NCI-H526 (cell line): ENCODE measurements at regions not wholly inside any gene's neighbourhood (a gene's known extent, or its start where the extent isn't known, plus 50 kb on each side); places are given as distances from the start of the nearest gene placed in this dataset.
"Not testable (repeated sequence)": the region's sequence is repeated elsewhere in the genome, so short reads cannot be mapped to it uniquely, and the experiment has no call there.

ENCODE experiments used
- DNase-seq, 2 experiments: peaks; one replicate each; lab custom pipeline; 2025; lab: John Stamatoyannopoulos, UW

DNA sequence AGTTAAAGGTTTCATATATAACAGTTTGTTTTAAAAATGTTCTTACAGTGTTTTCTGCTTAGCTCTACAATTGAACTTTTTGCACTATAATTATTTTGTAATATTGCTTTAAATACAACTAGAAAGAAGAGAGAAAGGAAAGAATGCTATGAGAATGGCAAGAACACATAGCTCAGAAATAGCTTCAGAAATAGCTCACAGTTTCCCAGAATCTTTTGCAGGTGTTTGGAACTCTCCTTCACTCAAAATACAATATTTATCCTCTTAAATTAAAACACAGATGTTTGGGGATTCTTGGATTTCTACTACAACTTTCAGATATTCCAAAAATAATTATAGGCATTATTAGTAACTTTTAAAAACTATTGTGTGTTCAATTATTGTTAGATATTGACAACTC is 658.0 kb upstream of the DPPA4 start:
- DNase-seq = no peak

- not testable (repeated sequence) for DNase-seq
These were observed 664.6 kb upstream of the DPPA4 start for GRCh38 chr3:110001905-110002304.

DNA sequence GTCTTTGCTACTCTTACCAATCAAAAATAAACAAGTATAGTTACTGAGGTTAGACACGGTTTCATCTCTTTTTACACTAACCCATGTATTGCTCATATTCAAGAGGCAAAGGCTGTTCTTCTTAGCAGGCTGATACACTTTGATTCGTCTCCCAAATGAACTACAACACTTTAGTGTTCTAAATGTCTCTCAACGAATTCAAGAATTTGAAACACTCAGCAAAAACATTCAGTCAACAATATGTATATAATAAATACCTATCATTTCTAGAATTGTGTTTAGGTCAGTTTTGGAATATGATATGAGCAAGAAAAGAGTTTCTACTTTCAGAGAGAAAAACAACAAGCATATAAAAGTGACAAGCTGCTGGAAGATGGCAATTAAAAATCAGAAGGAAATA is 669.6 kb upstream of the DPPA4 start:
- DNase-seq = no peak

- DNase-seq = no peak
These were observed 678.1 kb upstream of the DPPA4 start for GRCh38 chr3:110015231-110015963.

DNA sequence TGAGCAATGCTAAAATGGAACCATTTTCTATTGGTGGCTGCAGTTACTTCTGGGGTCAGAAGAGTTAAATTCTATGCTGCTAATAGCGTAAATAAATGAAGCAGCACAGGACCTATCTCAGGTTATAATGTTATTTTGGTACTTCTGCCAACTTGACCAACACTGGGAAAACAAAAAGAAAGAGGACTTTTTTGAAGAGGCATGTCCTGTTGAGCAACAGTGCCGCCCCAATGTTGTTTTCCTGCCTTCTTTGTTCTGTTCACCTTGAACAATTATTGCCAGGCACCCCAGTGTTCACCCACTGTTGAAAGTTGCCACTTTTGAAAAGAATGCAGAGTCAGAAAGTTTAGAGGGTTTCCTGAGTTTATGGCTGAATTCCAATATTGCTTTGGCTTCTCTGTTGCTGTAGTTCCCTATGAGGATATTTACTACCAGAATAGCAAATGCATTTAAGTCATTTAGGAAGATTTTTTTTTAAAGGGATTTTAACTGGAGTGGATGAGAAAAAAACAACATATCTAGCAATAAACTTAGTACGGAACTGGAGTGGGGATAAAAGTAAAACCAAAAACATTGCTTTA is 679.0 kb upstream of the DPPA4 start:
- DNase-seq = no peak

- no peak for DNase-seq
These were observed 680.0 kb upstream of the DPPA4 start for GRCh38 chr3:110017304-110017703.

- DNase-seq = no peak
These were observed 684.3 kb upstream of the DPPA4 start for GRCh38 chr3:110021659-110022058.

GRCh38 chr3:110023022-110023421 is 685.7 kb upstream of the DPPA4 start:
- DNase-seq = not testable (repeated sequence)

GRCh38 chr3:110026421-110026820 is 689.1 kb upstream of the DPPA4 start:
- DNase-seq = no peak

DNA sequence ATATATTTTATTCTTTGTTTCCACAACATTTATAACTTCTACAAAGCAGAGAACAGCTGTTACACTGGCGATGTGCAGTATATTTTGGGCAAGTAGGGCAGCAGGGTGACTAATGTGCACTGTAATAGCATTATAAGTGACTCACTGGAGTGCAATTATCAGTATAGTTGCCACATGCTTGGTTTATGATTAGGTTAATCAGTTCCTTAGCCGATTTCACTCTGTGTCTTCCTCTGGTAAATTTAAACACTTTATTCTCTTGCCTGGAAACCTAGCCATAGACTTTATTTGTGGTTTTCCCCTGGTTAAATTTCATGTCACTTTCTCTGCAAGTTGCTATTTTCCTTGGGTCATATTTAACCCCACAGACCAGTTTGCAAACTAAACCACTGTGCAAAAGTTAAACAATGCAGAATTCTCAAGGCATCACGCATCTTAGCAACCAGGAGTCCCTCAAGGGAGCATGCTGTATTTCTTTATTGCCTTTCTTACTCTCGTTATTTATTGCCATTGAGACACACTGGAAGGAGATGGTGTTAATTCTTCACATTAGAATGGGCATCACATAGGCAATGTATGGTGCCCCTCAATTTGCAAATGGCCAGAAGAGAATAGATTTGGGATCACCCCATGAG is 690.2 kb upstream of the DPPA4 start:
- no peak for DNase-seq

- DNase-seq = no peak
These were observed 694.6 kb upstream of the DPPA4 start for GRCh38 chr3:110031975-110032374.

DNA sequence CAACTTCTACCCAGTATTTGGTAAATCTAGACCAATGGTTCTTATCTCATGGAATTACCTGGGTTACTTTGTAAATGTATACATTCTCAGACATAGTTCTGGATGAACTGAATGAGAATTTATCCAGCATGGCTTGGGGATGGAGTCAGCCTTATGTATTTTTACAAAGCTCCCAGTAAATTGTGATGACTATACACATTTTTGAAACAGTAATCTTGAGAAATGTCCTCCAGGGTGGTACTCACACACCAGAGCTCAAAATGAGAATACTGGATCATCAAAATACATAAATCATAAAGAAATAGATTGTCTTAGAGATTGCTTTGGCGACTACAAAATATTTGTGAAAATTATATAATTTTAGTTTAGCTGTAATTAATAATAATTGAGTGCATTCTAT is 722.1 kb upstream of the DPPA4 start:
- no peak for DNase-seq

- DNase-seq = no peak
These were observed 725.4 kb upstream of the DPPA4 start for GRCh38 chr3:110062716-110063115.

- no peak for DNase-seq
These were observed 725.8 kb upstream of the DPPA4 start for GRCh38 chr3:110063178-110063577.

GRCh38 chr3:110066206-110066605 is 728.9 kb upstream of the DPPA4 start:
- no peak for DNase-seq

DNA sequence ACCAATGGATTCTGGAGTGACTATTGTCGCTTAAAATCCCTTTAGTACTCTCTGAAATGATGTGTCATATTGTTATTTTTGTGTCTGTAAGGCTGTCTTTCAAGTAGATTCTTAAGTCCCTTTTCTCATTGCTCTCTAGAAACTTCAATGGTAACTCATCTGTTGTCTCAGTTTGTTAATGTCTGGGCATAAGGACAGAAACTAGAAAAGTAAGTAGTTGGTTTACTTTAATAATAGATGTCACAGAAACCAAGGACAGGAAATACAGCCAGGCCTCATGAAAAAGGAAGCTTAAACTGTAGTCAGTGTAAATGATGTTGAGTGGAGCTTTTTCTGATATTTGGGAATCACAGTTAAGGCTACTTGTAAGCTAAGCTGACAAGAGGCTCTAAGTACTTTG is 730.2 kb upstream of the DPPA4 start:
- no peak for DNase-seq

DNA sequence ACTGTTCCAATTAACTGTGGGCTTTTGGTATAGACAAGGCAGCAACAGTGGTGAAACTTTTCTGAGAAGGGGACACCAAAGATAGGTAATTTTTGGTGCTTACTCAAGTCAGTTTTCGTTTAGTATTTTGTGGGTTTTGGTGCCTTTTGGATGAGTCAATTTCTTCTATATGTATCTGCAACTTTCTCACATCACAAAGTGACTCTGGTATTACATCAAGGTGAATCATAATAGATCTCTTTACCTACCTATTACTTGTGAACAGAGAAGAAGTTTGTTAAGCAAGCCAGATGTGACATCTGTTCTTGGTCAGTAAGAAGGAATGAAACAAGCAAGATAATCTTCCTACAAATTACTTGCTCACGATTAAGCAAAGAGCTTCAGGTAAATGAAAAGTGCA is 732.4 kb upstream of the DPPA4 start:
- DNase-seq = no peak

DNA sequence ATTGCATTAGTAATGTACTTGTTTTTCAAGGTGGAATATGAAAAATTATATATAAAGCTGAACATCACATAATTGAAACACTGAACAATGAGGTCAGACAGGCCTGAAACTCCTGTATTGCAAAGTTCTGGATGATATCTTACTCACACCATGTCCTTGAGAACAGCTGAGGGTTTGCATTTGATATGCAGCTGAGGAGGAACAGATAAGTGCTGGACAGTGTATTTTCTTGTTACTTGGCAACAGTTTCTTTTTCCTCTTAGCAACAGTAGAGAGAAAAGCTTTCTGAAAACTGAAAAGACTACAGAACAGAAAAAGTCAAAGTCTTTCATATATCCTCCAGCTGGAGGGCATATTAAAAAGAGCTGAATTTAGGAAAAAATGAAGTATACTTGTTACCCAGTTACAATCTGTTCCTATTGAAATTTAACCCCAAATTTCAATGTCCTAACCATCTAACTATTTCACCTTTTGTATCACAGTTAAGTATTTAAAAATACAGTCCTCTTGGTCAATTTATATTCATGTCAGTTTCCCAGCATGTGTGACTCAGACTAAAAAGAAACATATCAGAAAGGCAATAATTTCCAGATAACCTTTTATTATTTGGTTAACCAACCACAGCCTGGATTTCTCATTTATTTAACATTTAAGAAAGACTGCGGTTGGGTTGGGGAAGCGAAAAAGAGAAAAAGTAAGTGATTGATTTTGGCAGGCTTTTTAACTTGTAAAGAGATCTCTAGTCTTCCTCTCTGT is 733.0 kb upstream of the DPPA4 start:
- DNase-seq = no peak

- DNase-seq = no peak
These were observed 736.7 kb upstream of the DPPA4 start for GRCh38 chr3:110074095-110074494.

- no peak for DNase-seq
These were observed 739.7 kb upstream of the DPPA4 start for GRCh38 chr3:110077093-110077492.

DNA sequence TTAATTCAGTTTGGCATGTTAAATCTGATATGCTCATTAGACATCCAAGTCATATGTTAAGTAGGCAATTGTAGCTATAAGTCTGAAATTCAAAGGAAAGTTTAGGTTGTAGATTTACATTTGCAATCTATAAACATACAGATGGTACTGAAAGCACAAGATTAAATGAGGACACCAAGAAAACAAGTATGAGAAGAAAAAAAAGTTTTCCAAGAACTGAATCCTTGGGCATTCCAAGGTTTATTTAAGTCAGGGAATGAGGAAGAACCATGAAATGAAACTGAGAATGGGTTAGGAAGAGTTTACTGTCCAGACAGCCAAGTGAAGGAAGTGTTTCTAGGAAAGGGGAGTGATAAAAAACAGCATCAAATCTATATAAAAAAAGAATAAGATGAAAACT is 756.1 kb upstream of the DPPA4 start:
- DNase-seq = no peak

- DNase-seq = no peak
These were observed 756.6 kb upstream of the DPPA4 start for GRCh38 chr3:110093812-110094401.
